GM18517 (cell line): ENCODE measurements at regions not wholly inside any gene's neighbourhood (a gene's known extent, or its start where the extent isn't known, plus 50 kb on each side); places are given as distances from the start of the nearest gene placed in this dataset.

Experiments used
- ATAC-seq: cut with Tn5 transposase; IDR thresholded peaks from one replicate; pipeline ENCODE4 v1.9.1; 2021; ENCODE audit warnings: mild to moderate bottlenecking, moderate library complexity; ENCODE audit not compliant: unreplicated experiment

DNA sequence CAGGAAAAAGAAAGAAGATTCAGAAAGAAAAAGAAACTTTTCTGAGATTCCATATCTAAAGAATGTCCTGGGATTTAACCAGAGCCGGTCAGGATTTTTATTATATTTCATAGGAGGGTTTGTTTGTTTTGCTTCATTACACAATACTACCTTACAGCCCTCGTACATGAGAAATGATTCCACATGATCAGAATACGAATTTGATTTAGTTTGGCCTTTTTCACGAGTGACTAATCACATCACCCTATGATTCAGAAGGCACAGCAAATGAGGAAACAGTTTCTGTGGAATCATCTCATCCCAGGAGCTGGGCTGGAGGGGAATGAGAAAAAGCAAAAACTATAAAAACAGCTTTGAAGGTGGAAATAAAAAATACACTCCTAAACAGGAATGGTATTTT lies 54.7 kb upstream of the VWC2 start:
- no peak for ATAC-seq

DNA sequence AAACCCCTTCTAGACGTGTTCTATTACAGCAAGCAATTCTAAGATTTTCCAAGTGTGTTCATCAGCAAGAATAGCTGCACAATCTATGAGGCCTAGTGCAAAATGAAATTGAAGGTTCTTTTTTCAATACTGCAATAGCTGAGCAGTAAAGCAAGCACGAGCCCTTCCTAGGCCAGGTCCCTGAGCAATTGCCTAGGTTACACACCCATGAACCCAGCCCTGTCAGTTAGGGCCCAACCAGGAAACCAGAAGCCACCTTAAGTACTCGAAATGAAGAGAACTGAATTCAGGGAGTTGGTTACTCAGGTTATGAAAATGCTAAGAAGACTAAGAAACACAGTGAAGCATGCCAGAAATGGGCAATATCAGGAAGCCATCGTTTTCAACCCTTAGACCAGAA lies 52.0 kb upstream of the VWC2 start:
- no peak for ATAC-seq
